Hepatocyte (in vitro differentiated cells): ENCODE measurements at regions not wholly inside any gene's neighbourhood (a gene's known extent, or its start where the extent isn't known, plus 50 kb on each side); places are given as distances from the start of the nearest gene placed in this dataset.

Source experiments
- DNase-seq: peaks from one replicate; pipeline ENCODE4 v3.0.0-alpha.2; 2016; ENCODE audit warnings: low spot score
- H2AFZ ChIP-seq: fragments of 200-600 bp; sonication (generic); 2 replicates; pipeline ENCODE4 v1.6.0; 2016; ENCODE audit warnings: antibody characterized with exemption, mild to moderate bottlenecking
- H3K27ac ChIP-seq: fragments of 200-600 bp; sonication (generic); 2 replicates; pipeline ENCODE4 v1.5.1; 2016; ENCODE audit warnings: mild to moderate bottlenecking
- H3K27me3 ChIP-seq: fragments of 200-600 bp; sonication (generic); 2 replicates; pipeline ENCODE4 v1.6.1; 2016
- H3K36me3 ChIP-seq: fragments of 200-600 bp; sonication (generic); replicated peaks from 2 replicates; pipeline ENCODE4 v1.5.1; 2016; ENCODE audit warnings: low read depth; ENCODE audit not compliant: insufficient read depth
- H3K4me1 ChIP-seq: fragments of 200-600 bp; sonication (generic); 2 replicates; pipeline ENCODE4 v1.5.1; 2016; ENCODE audit warnings: mild to moderate bottlenecking, moderate library complexity; ENCODE audit not compliant: insufficient read depth
- H3K4me2 ChIP-seq: fragments of 200-600 bp; sonication (generic); 2 replicates; pipeline ENCODE4 v1.6.0; 2016
- H3K4me3 ChIP-seq: fragments of 200-600 bp; sonication (generic); 2 replicates; pipeline ENCODE4 v1.5.1; 2016; ENCODE audit warnings: mild to moderate bottlenecking
- H3K79me2 ChIP-seq: fragments of 200-600 bp; sonication (generic); 2 replicates; pipeline ENCODE4 v1.6.0; 2017; ENCODE audit warnings: mild to moderate bottlenecking
- H3K9me2 ChIP-seq: fragments of 200-600 bp; sonication (generic); replicated peaks from 2 replicates; pipeline ENCODE4 v1.6.0; 2017; ENCODE audit warnings: mild to moderate bottlenecking; ENCODE audit not compliant: insufficient read depth
- H3K9me3 ChIP-seq: fragments of 200-600 bp; sonication (generic); 2 replicates; pipeline ENCODE4 v1.5.1; 2016; ENCODE audit warnings: low read depth, mild to moderate bottlenecking
- H4K20me1 ChIP-seq: fragments of 200-600 bp; sonication (generic); 2 replicates; pipeline ENCODE4 v1.6.0; 2016; ENCODE audit warnings: mild to moderate bottlenecking; ENCODE audit not compliant: insufficient read depth, poor library complexity, severe bottlenecking
- CTCF ChIP-seq: fragments of 200-600 bp; sonication (generic); IDR thresholded peaks from 2 replicates; pipeline ENCODE4 v1.5.1; 2016; ENCODE audit warnings: antibody characterized with exemption, mild to moderate bottlenecking; ENCODE audit not compliant: poor library complexity
- EZH2 ChIP-seq: fragments of 200-600 bp; sonication (generic); IDR thresholded peaks from 2 replicates; pipeline ENCODE4 v1.6.1; 2016; ENCODE audit warnings: antibody characterized with exemption, mild to moderate bottlenecking, borderline replicate concordance
- EZH2phosphoT487 ChIP-seq: fragments of 200-600 bp; sonication (generic); IDR thresholded peaks from one replicate; pipeline ENCODE4 v1.6.1; 2018; ENCODE audit warnings: antibody characterized with exemption, mild to moderate bottlenecking, low read depth, moderate library complexity; ENCODE audit not compliant: unreplicated experiment, severe bottlenecking
- WGBS: methylation state at CpG from one replicate; pipeline ENCODE4 v1.1.6; 2016; ENCODE audit warnings: low lambda C conversion rate; ENCODE audit errors: missing lambda C conversion rate; 5-methylcytosine and 5-hydroxymethylcytosine counted together

DNA sequence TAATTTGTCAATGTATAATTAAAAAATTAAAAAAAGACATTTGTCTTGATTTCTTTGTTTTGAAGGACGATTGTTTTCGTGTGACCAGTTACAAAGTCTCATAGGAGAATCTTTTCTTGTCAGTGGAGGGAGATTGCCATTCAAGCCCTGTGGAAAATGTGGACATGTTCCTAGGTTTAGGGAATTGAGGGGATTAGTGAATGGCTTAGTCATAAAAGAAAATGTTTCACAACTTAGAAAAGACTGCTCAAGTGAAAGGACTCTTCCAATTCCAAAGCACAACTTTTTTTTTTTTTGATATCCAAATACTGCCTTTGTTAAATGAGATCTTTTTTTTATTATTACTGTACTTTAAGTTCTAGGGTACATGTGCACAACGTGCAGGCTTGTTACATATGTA is 140.7 kb upstream of the HABP2 start:
- no peaks in the 10 kb centered on the region for H4K20me1 ChIP-seq
- H3K27me3 ChIP-seq, result no peaks in the 10 kb centered on the region
- H2AFZ ChIP-seq, result no peak overlapping the region
- no peak overlapping the region for H3K4me3 ChIP-seq
- H3K9me2 ChIP-seq, result no peaks in the 10 kb centered on the region
- no peaks in the 10 kb centered on the region for H3K4me1 ChIP-seq
- no peak for DNase-seq
- WGBS, result 84% methylated on average over 3 of the region's 3 CpGs
- H3K27ac ChIP-seq, result no peak overlapping the region
- H3K79me2 ChIP-seq, result no peaks in the 10 kb centered on the region
- no peaks in the 10 kb centered on the region for H3K9me3 ChIP-seq
- TF ChIP-seq EZH2phosphoT487 (no peak), EZH2 (no peak), CTCF (no peak)
- no peaks in the 10 kb centered on the region for H3K36me3 ChIP-seq
- H3K4me2 ChIP-seq, result no peak overlapping the region

GRCh38 chr10:113414543-113414942 is 138.3 kb upstream of the HABP2 start:
- DNase-seq, result no peak
- H3K4me3 ChIP-seq, result no peak overlapping the region
- H3K36me3 ChIP-seq, result no peaks in the 10 kb centered on the region
- no peaks in the 10 kb centered on the region for H3K79me2 ChIP-seq
- H3K27me3 ChIP-seq, result no peaks in the 10 kb centered on the region
- no peak overlapping the region for H3K4me2 ChIP-seq
- no peak for TF ChIP-seq EZH2phosphoT487
- no peak for TF ChIP-seq EZH2
- no peak for TF ChIP-seq CTCF
- H2AFZ ChIP-seq, result no peak overlapping the region
- no peaks in the 10 kb centered on the region for H3K4me1 ChIP-seq
- H3K27ac ChIP-seq, result no peak overlapping the region
- H3K9me2 ChIP-seq, result no peaks in the 10 kb centered on the region
- H4K20me1 ChIP-seq, result no peaks in the 10 kb centered on the region
- no peaks in the 10 kb centered on the region for H3K9me3 ChIP-seq

- H3K27me3 ChIP-seq, result no peaks in the 10 kb centered on the region
- no peaks in the 10 kb centered on the region for H3K9me3 ChIP-seq
- H3K4me1 ChIP-seq, result no peaks in the 10 kb centered on the region
- H3K36me3 ChIP-seq, result no peaks in the 10 kb centered on the region
- no peaks in the 10 kb centered on the region for H3K79me2 ChIP-seq
- H4K20me1 ChIP-seq, result no peaks in the 10 kb centered on the region
- DNase-seq, result no peak
- H3K4me2 ChIP-seq, result no peak overlapping the region
- WGBS, result 73% methylated on average over 3 of the region's 3 CpGs
- no peak overlapping the region for H2AFZ ChIP-seq
- TF ChIP-seq EZH2phosphoT487 (no peak), EZH2 (no peak), CTCF (no peak)
- H3K27ac ChIP-seq, result no peak overlapping the region
- no peak overlapping the region for H3K4me3 ChIP-seq
- H3K9me2 ChIP-seq, result no peaks in the 10 kb centered on the region
These were observed 137.6 kb upstream of the HABP2 start for GRCh38 chr10:113415246-113415645.
